PFSK-1 (cell line): ENCODE measurements at regions not wholly inside any gene's neighbourhood (a gene's known extent, or its start where the extent isn't known, plus 50 kb on each side); places are given as distances from the start of the nearest gene placed in this dataset.

Experiments used
- FOXP2 ChIP-seq: optimal IDR thresholded peaks from 2 replicates; pipeline ENCODE3; 2011; ENCODE audit warnings: borderline replicate concordance, control low read depth, inconsistent platforms; ENCODE audit not compliant: insufficient read depth; ENCODE audit errors: extremely low read length, extremely low read depth
- POLR2AphosphoS5 ChIP-seq: IDR thresholded peaks from 2 replicates; pipeline ENCODE4 v1.6.1; 2012; ENCODE audit warnings: low read depth, mild to moderate bottlenecking, control low read depth, low read length, moderate library complexity
- REST ChIP-seq, 2 experiments: IDR thresholded peaks; 2 replicates each; pipeline versions ENCODE4 v1.6.1 to v1.8.0; 2011 to 2012; ENCODE audit warnings: low read depth in 2 of 2, low read length in 2 of 2, control low read depth in 1 of 2, inconsistent platforms in 1 of 2, mild to moderate bottlenecking in 1 of 2, moderate library complexity in 1 of 2; ENCODE audit not compliant: insufficient read depth in 1 of 2
- SIN3A ChIP-seq: IDR thresholded peaks from 2 replicates; pipeline ENCODE4 v1.6.1; 2012; ENCODE audit warnings: mild to moderate bottlenecking, low read length, moderate library complexity, borderline replicate concordance; ENCODE audit not compliant: insufficient read depth
- TAF1 ChIP-seq: IDR thresholded peaks from 2 replicates; pipeline ENCODE4 v1.6.1; 2012; ENCODE audit warnings: low read length, control low read depth, borderline replicate concordance; ENCODE audit not compliant: insufficient read depth

- TF ChIP-seq FOXP2 (no peak), REST (IDR thresholded peaks at IDR 0.05; ENCODE audit: insufficient read depth in 1 of 2, low read depth in 2 of 2, low read length in 2 of 2) (no peak), SIN3A (no peak)
These were observed 336.9 kb upstream of the RSPO3 start for GRCh38 chr6:126781582-126781981.

GRCh38 chr6:126784161-126784790, 334.2 kb upstream of the RSPO3 start:
- TF ChIP-seq TAF1 (no peak), POLR2AphosphoS5 (no peak), FOXP2 (no peak), SIN3A (no peak), REST (IDR thresholded peaks at IDR 0.05; ENCODE audit: insufficient read depth in 1 of 2, low read depth in 2 of 2, low read length in 2 of 2) (no peak)

- no peak for TF ChIP-seq TAF1
- no peak for TF ChIP-seq FOXP2
- TF ChIP-seq POLR2AphosphoS5 = no peak
- no peak for TF ChIP-seq REST (IDR thresholded peaks at IDR 0.05; ENCODE audit: insufficient read depth in 1 of 2, low read depth in 2 of 2, low read length in 2 of 2)
- TF ChIP-seq SIN3A = no peak
These were observed 332.2 kb upstream of the RSPO3 start for GRCh38 chr6:126786262-126786661.

DNA sequence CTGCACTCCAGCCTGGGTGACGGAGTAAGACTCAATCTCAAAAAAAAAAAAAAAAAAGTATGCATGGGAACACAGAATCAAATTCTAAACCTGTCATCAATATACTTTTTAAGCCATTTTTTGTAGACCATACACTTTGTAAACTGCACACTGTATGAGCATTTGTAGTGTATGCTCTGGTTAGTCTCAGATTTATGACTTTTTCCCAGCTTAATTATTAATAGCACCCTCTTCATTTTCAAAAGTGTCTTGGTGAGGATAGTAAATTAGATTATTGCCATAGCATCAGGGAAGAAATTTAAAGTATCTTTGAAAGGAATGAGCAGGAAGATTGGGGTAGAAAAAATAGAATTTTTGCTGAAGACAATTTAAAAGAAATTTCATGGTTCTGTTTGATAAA, 330.8 kb upstream of the RSPO3 start:
- no peak for TF ChIP-seq REST (IDR thresholded peaks at IDR 0.05; ENCODE audit: insufficient read depth in 1 of 2, low read depth in 2 of 2, low read length in 2 of 2)
- TF ChIP-seq TAF1 = no peak
- no peak for TF ChIP-seq FOXP2
- TF ChIP-seq POLR2AphosphoS5 = no peak
- no peak for TF ChIP-seq SIN3A

GRCh38 chr6:126788861-126789365, 329.6 kb upstream of the RSPO3 start:
- TF ChIP-seq REST (IDR thresholded peaks at IDR 0.05; ENCODE audit: insufficient read depth in 1 of 2, low read depth in 2 of 2, low read length in 2 of 2) (no peak), FOXP2 (no peak), SIN3A (no peak), POLR2AphosphoS5 (no peak), TAF1 (no peak)
